ENCODE measurements at regions not wholly inside any gene's neighbourhood (a gene's known extent, or its start where the extent isn't known, plus 50 kb on each side); places are given as distances from the start of the nearest gene placed in this dataset.

GRCh38 chr13:57224414-57224813 is 57.4 kb downstream of the PRR20E start:
- WGBS (ENCODE audit: insufficient coverage, insufficient replicate concordance, low lambda C conversion rate, missing lambda C conversion rate): 39% methylated on average over 5 of the region's 5 CpGs
- ChIA-PET CTCF (no interaction called here), SMC1A (ENCODE audit: uncharacterized antibody, unreplicated experiment) (interaction anchor here (0.6 kb wide), 1 partner anchor 1985 kb away, joined by 3 read pairs; no protein-coding TSS in a partner anchor), RAD21 (ENCODE audit: unreplicated experiment) (no interaction called here), POLR2A (no interaction called here)
- Histone ChIP-seq H2AFZ (ENCODE audit: control insufficient read depth, low read depth, low read length) (no peak overlapping the region), H3K36me3 (ENCODE audit: control insufficient read depth in 2 of 2, insufficient read depth in 2 of 2, low read length in 1 of 2) (no peaks in the 10 kb centered on the region), H3K79me2 (ENCODE audit: control insufficient read depth, insufficient read depth, low read length) (no peaks in the 10 kb centered on the region), H3K4me3 (no peak overlapping the region), H3K27ac (ENCODE audit: control insufficient read depth, insufficient read depth) (no peak overlapping the region), H3K9me3 (replicated peaks; ENCODE audit: control insufficient read depth, insufficient read depth, low read length) (no peaks in the 10 kb centered on the region), H3K4me2 (ENCODE audit: control insufficient read depth, insufficient read depth) (no peak overlapping the region), H3K9ac (ENCODE audit: control insufficient read depth, insufficient read depth, low read length) (no peak overlapping the region), H4K20me1 (ENCODE audit: control insufficient read depth, insufficient read depth) (no peaks in the 10 kb centered on the region), H3K4me1 (ENCODE audit: control insufficient read depth, insufficient read depth, low read length) (no peaks in the 10 kb centered on the region), H3K27me3 (replicated peaks in 1 of 2; ENCODE audit: control insufficient read depth in 2 of 2, insufficient read depth in 2 of 2, low read length in 1 of 2) (no peaks in the 10 kb centered on the region)
- no TSS peak for BruUV-seq (replicated peaks)
- in situ Hi-C loops (cut with MboI): loop anchor here (25.0 kb wide), 1 partner anchor 112 kb away; no protein-coding TSS in a partner anchor
- FAIRE-seq (no peak), ATAC-seq (no peak), DNase-seq (ENCODE audit: low read depth, low spot score) (no peak)
- TF ChIP-seq SMAD5 (IDR thresholded peaks at IDR 0.05; ENCODE audit: low read depth) (no peak), RAD51 (IDR thresholded peaks at IDR 0.05) (no peak), EED (IDR thresholded peaks at IDR 0.05; ENCODE audit: low read depth) (no peak), TCF7 (IDR thresholded peaks at IDR 0.05; ENCODE audit: borderline replicate concordance) (no peak), CTCF (IDR thresholded peaks at IDR 0.05 in 2 of 3, conservative IDR thresholded peaks at IDR 0.05 in 1 of 3; ENCODE audit: control insufficient read depth in 2 of 3, extremely low read depth in 1 of 3, insufficient read depth in 1 of 3, low read depth in 3 of 3, low read length in 3 of 3) (no peak), ETV6 (conservative IDR thresholded peaks at IDR 0.05 in 1 of 2, IDR thresholded peaks at IDR 0.05 in 1 of 2; ENCODE audit: borderline replicate concordance in 1 of 2, low read depth in 1 of 2) (no peak), TCF3 (IDR thresholded peaks at IDR 0.05; ENCODE audit: borderline replicate concordance, insufficient read depth, low read depth, low read length) (no peak), HDAC6 (IDR thresholded peaks at IDR 0.05; ENCODE audit: unreplicated experiment) (no peak), ZNF207 (IDR thresholded peaks at IDR 0.05; ENCODE audit: borderline replicate concordance) (no peak)
- intact Hi-C loops (cut with micrococcal nuclease; ENCODE audit: unreplicated experiment): no loop called here

All from GM12878 (cell line).